GM23338 (cell line): ENCODE measurements at regions not wholly inside any gene's neighbourhood (a gene's known extent, or its start where the extent isn't known, plus 50 kb on each side); places are given as distances from the start of the nearest gene placed in this dataset.

Source experiments
- ATAC-seq: fragments of 200-7000 bp; cut with Tn5 transposase; 3 replicates; pipeline ENCODE4 v1.9.1; 2020
- DNase-seq: peaks from one replicate; pipeline ENCODE4 v3.0.0-alpha.2; 2015; ENCODE audit warnings: low spot score
- H2AFZ ChIP-seq: fragments of 200-600 bp; sonication (generic); 2 replicates; pipeline ENCODE4 v1.8.0; 2016; ENCODE audit warnings: antibody characterized with exemption, mild to moderate bottlenecking, moderate library complexity
- H3F3A ChIP-seq: fragments of 200-600 bp; sonication (generic); replicated peaks from 2 replicates; pipeline ENCODE4 v1.8.0; 2017; ENCODE audit warnings: antibody characterized with exemption, mixed run types, low read depth
- H3K27ac ChIP-seq: fragments of 200-600 bp; sonication (generic); 2 replicates; pipeline ENCODE4 v1.6.1; 2016; ENCODE audit warnings: low read depth
- H3K27me3 ChIP-seq: fragments of 200-600 bp; sonication (generic); 2 replicates; pipeline ENCODE4 v1.8.0; 2016; ENCODE audit warnings: mild to moderate bottlenecking, mixed run types, moderate library complexity; ENCODE audit not compliant: insufficient read depth
- H3K36me3 ChIP-seq: fragments of 200-600 bp; sonication (generic); 2 replicates; pipeline ENCODE4 v1.8.0; 2016; ENCODE audit warnings: mild to moderate bottlenecking; ENCODE audit not compliant: insufficient read depth
- H3K4me1 ChIP-seq: fragments of 200-600 bp; sonication (generic); 2 replicates; pipeline ENCODE4 v1.8.0; 2016; ENCODE audit warnings: mild to moderate bottlenecking, moderate library complexity; ENCODE audit not compliant: insufficient read depth
- H3K4me2 ChIP-seq: fragments of 200-600 bp; sonication (generic); 2 replicates; pipeline ENCODE4 v1.7.1; 2017; ENCODE audit warnings: mixed run types
- H3K4me3 ChIP-seq: fragments of 200-600 bp; sonication (generic); 2 replicates; pipeline ENCODE4 v1.6.1; 2016; ENCODE audit warnings: mixed run types
- H3K79me2 ChIP-seq: fragments of 200-600 bp; sonication (generic); replicated peaks from 2 replicates; pipeline ENCODE4 v1.8.0; 2017; ENCODE audit warnings: mild to moderate bottlenecking; ENCODE audit not compliant: insufficient read depth
- H3K9me2 ChIP-seq: fragments of 200-600 bp; sonication (generic); 2 replicates; pipeline ENCODE4 v1.8.0; 2017; ENCODE audit not compliant: insufficient read depth
- H4K20me1 ChIP-seq: fragments of 200-600 bp; sonication (generic); replicated peaks from 2 replicates; pipeline ENCODE4 v1.8.0; 2017; ENCODE audit warnings: mild to moderate bottlenecking; ENCODE audit not compliant: insufficient read depth
- H3K27ac Mint-ChIP-seq: 2 replicates; pipeline ENCODE4 v1.8.0; 2020; ENCODE audit warnings: inconsistent platforms, mild to moderate bottlenecking, moderate library complexity, mixed read lengths
- H3K27me3 Mint-ChIP-seq: 3 replicates; pipeline ENCODE4 v1.8.0; 2022; ENCODE audit warnings: low read depth, mild to moderate bottlenecking, moderate library complexity, mixed read lengths, inconsistent platforms; ENCODE audit not compliant: insufficient read depth, poor library complexity
- H3K36me3 Mint-ChIP-seq: 3 replicates; pipeline ENCODE4 v1.8.0; 2021; ENCODE audit warnings: low read depth, mild to moderate bottlenecking, inconsistent platforms, moderate library complexity, mixed read lengths
- H3K4me1 Mint-ChIP-seq: 3 replicates; pipeline ENCODE4 v1.8.0; 2020; ENCODE audit warnings: mild to moderate bottlenecking, inconsistent platforms, mixed read lengths
- H3K4me3 Mint-ChIP-seq: 3 replicates; pipeline ENCODE4 v1.8.0; 2021; ENCODE audit warnings: moderate library complexity, mild to moderate bottlenecking, inconsistent platforms, mixed read lengths
- H3K9me3 Mint-ChIP-seq: 3 replicates; pipeline ENCODE4 v1.8.0; 2020; ENCODE audit warnings: moderate library complexity, mild to moderate bottlenecking, inconsistent platforms, mixed read lengths
- CREB1 ChIP-seq: fragments of 250-450 bp; sonication (Bioruptor Pico); IDR thresholded peaks from 2 replicates; pipeline ENCODE4 v1.5.0; 2020; ENCODE audit warnings: low read depth, mild to moderate bottlenecking, moderate library complexity
- EZH2 ChIP-seq: fragments of 200-600 bp; sonication (generic); IDR thresholded peaks from one replicate; pipeline ENCODE4 v1.8.0; 2017; ENCODE audit warnings: antibody characterized with exemption, mild to moderate bottlenecking, low read depth; ENCODE audit not compliant: unreplicated experiment
- EZH2phosphoT487 ChIP-seq: fragments of 200-600 bp; sonication (generic); IDR thresholded peaks from one replicate; pipeline ENCODE4 v1.8.1; 2018; ENCODE audit warnings: antibody characterized with exemption; ENCODE audit not compliant: unreplicated experiment
- JUNB ChIP-seq: IDR thresholded peaks from one replicate; pipeline ENCODE4 v1.6.1; 2016; ENCODE audit warnings: antibody characterized with exemption; ENCODE audit not compliant: unreplicated experiment
- REST ChIP-seq: IDR thresholded peaks from one replicate; pipeline ENCODE4 v1.6.1; 2018; ENCODE audit warnings: antibody characterized with exemption; ENCODE audit not compliant: unreplicated experiment
- ZNF114 ChIP-seq: fragments of 250-450 bp; sonication (Bioruptor Pico); IDR thresholded peaks from 2 replicates; pipeline ENCODE4 v1.5.0; 2020; ENCODE audit warnings: mild to moderate bottlenecking, moderate library complexity
- ZNF331 ChIP-seq: fragments of 250-450 bp; sonication (Bioruptor Pico); IDR thresholded peaks from 2 replicates; pipeline ENCODE4 v1.5.0; 2020; ENCODE audit warnings: low read depth, mild to moderate bottlenecking, moderate library complexity
- TF ChIP-seq, protein P1 (sequence below): fragments of 250-450 bp; sonication (Bioruptor Pico); IDR thresholded peaks from 2 replicates; pipeline ENCODE4 v1.5.0; 2020; ENCODE audit warnings: mild to moderate bottlenecking, moderate library complexity

DNA sequence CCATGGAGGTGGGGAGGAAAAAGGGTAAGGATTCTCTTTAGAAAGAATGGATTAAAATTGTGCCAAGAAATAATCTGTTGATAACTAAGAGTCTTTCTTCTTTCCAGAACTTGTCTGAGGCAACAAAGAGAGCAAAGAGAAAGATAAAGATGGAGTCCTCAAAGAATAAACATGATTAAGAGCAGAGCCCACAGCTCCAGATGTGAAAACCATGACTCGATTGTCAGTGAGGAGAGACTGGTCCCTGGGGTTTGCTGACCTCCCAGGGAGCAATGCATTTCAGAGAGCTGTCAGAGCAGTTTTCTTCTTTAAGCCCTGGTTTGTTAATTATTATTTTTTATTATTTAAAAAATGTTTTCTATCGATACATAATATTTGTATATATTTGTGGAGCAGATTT is 74.6 kb downstream of the TMEM100 start (continued):
- TF ChIP-seq REST (no peak), ZNF331 (CRISPR knock-in tag) (no peak), CREB1 (CRISPR knock-in tag) (no peak), JUNB (no peak), EZH2phosphoT487 (no peak)

DNA sequence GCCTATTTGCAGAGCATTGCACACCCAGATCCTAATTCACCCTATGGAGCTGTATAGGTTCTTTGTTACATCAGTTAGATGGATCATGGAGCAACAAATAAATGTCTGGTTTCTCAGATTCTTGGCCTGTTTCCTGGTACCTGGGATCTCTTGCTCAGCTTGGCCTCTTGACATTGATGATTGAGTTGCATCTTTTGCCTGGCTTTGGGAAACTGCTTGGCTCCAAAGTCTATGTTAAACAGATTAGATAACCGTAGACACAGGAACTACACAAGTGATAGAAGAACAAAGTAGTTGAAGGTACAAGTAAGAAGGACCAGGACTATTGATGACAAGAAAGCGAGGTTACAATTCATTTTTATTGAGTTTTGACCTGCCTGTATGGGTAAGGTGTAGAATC is 77.3 kb downstream of the TMEM100 start:
- Mint-ChIP-seq H3K27me3 (no peaks in the 10 kb centered on the region), H3K36me3 (no peaks in the 10 kb centered on the region), H3K4me3 (no peak overlapping the region), H3K4me1 (peaks cover 5% of the 10 kb centered on the region), H3K27ac (no peak overlapping the region), H3K9me3 (no peaks in the 10 kb centered on the region; the same call in 2 of the 3 replicates)
- no peaks in the 10 kb centered on the region for H3K4me1 ChIP-seq
- no peak overlapping the region for H3K4me3 ChIP-seq
- DNase-seq (no peak), ATAC-seq (no peak)
- no peaks in the 10 kb centered on the region for H3K79me2 ChIP-seq
- peaks cover 20% of the 10 kb centered on the region; the same call in 1 of the 2 replicates for H3K9me2 ChIP-seq
- no peak overlapping the region for H2AFZ ChIP-seq
- no peaks in the 10 kb centered on the region for H3F3A ChIP-seq
- no peaks in the 10 kb centered on the region for H3K27me3 ChIP-seq
- H3K27ac ChIP-seq: no peak overlapping the region
- H4K20me1 ChIP-seq: no peaks in the 10 kb centered on the region
- TF ChIP-seq, protein P1, sequence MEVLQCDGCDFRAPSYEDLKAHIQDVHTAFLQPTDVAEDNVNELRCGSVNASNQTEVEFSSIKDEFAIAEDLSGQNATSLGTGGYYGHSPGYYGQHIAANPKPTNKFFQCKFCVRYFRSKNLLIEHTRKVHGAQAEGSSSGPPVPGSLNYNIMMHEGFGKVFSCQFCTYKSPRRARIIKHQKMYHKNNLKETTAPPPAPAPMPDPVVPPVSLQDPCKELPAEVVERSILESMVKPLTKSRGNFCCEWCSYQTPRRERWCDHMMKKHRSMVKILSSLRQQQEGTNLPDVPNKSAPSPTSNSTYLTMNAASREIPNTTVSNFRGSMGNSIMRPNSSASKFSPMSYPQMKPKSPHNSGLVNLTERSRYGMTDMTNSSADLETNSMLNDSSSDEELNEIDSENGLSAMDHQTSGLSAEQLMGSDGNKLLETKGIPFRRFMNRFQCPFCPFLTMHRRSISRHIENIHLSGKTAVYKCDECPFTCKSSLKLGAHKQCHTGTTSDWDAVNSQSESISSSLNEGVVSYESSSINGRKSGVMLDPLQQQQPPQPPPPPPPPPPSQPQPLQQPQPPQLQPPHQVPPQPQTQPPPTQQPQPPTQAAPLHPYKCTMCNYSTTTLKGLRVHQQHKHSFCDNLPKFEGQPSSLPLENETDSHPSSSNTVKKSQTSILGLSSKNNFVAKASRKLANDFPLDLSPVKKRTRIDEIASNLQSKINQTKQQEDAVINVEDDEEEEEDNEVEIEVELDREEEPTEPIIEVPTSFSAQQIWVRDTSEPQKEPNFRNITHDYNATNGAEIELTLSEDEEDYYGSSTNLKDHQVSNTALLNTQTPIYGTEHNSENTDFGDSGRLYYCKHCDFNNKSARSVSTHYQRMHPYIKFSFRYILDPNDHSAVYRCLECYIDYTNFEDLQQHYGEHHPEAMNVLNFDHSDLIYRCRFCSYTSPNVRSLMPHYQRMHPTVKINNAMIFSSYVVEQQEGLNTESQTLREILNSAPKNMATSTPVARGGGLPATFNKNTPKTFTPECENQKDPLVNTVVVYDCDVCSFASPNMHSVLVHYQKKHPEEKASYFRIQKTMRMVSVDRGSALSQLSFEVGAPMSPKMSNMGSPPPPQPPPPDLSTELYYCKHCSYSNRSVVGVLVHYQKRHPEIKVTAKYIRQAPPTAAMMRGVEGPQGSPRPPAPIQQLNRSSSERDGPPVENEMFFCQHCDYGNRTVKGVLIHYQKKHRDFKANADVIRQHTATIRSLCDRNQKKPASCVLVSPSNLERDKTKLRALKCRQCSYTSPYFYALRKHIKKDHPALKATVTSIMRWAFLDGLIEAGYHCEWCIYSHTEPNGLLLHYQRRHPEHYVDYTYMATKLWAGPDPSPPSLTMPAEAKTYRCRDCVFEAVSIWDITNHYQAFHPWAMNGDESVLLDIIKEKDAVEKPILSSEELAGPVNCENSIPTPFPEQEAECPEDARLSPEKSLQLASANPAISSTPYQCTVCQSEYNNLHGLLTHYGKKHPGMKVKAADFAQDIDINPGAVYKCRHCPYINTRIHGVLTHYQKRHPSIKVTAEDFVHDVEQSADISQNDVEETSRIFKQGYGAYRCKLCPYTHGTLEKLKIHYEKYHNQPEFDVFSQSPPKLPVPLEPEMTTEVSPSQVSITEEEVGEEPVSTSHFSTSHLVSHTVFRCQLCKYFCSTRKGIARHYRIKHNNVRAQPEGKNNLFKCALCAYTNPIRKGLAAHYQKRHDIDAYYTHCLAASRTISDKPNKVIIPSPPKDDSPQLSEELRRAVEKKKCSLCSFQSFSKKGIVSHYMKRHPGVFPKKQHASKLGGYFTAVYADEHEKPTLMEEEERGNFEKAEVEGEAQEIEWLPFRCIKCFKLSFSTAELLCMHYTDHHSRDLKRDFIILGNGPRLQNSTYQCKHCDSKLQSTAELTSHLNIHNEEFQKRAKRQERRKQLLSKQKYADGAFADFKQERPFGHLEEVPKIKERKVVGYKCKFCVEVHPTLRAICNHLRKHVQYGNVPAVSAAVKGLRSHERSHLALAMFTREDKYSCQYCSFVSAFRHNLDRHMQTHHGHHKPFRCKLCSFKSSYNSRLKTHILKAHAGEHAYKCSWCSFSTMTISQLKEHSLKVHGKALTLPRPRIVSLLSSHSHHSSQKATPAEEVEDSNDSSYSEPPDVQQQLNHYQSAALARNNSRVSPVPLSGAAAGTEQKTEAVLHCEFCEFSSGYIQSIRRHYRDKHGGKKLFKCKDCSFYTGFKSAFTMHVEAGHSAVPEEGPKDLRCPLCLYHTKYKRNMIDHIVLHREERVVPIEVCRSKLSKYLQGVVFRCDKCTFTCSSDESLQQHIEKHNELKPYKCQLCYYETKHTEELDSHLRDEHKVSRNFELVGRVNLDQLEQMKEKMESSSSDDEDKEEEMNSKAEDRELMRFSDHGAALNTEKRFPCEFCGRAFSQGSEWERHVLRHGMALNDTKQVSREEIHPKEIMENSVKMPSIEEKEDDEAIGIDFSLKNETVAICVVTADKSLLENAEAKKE (CRISPR knock-in tag): no peak
- TF ChIP-seq ZNF114 (CRISPR knock-in tag) (no peak), EZH2 (no peak), EZH2phosphoT487 (no peak), CREB1 (CRISPR knock-in tag) (no peak)
- no peaks in the 10 kb centered on the region for H3K36me3 ChIP-seq
- no peak overlapping the region for H3K4me2 ChIP-seq
